ENCODE measurements at regions not wholly inside any gene's neighbourhood (a gene's known extent, or its start where the extent isn't known, plus 50 kb on each side); places are given as distances from the start of the nearest gene placed in this dataset.
"Not testable (repeated sequence)": the region's sequence is repeated elsewhere in the genome, so short reads cannot be mapped to it uniquely, and the experiment has no call there.

GRCh38 chr3:153570481-153570880 is 408.5 kb downstream of the RAP2B start:
- CTCF ChIA-PET, result interaction anchor here (0.6 kb wide), 1 partner anchor 494 kb away, joined by 3 read pairs; no protein-coding TSS in a partner anchor

GRCh38 chr3:153572165-153572564 is 410.1 kb downstream of the RAP2B start:
- no peak for DNase-seq
- CTCF ChIA-PET, result no interaction called here
- no peaks in the 10 kb centered on the region for H3K9me3 Mint-ChIP-seq
- H3K4me1 Mint-ChIP-seq, result no peaks in the 10 kb centered on the region
- no peak overlapping the region for H3K4me3 Mint-ChIP-seq
- no peaks in the 10 kb centered on the region for H3K36me3 Mint-ChIP-seq
- H3K27me3 Mint-ChIP-seq, result no peaks in the 10 kb centered on the region
- no peak overlapping the region for H3K27ac Mint-ChIP-seq

More at GRCh38 chr3:153570481-153570880, 408.5 kb downstream of the RAP2B start:
- DNase-seq, H3K4me3 Mint-ChIP-seq, H3K27ac Mint-ChIP-seq, H3K27me3 Mint-ChIP-seq, H3K9me3 Mint-ChIP-seq, H3K4me1 Mint-ChIP-seq, H3K36me3 Mint-ChIP-seq: not testable (repeated sequence)

- Mint-ChIP-seq H3K27ac (no peak overlapping the region), H3K36me3 (no peaks in the 10 kb centered on the region), H3K27me3 (no peaks in the 10 kb centered on the region), H3K9me3 (no peaks in the 10 kb centered on the region), H3K4me3 (no peak overlapping the region), H3K4me1 (no peaks in the 10 kb centered on the region)
- no peak for DNase-seq
- CTCF ChIA-PET, result no interaction called here
Measured at GRCh38 chr3:153572654-153573053, 410.6 kb downstream of the RAP2B start.

GRCh38 chr3:153573481-153573880 is 411.5 kb downstream of the RAP2B start:
- CTCF ChIA-PET, result no interaction called here
- H3K9me3 Mint-ChIP-seq, result no peaks in the 10 kb centered on the region
- H3K27me3 Mint-ChIP-seq, result no peaks in the 10 kb centered on the region
- H3K4me3 Mint-ChIP-seq, result no peak overlapping the region
- no peak for DNase-seq
- no peaks in the 10 kb centered on the region for H3K36me3 Mint-ChIP-seq
- no peak overlapping the region for H3K27ac Mint-ChIP-seq
- no peaks in the 10 kb centered on the region for H3K4me1 Mint-ChIP-seq

GRCh38 chr3:153574445-153574844 is 412.4 kb downstream of the RAP2B start:
- H3K4me3 Mint-ChIP-seq, result no peak overlapping the region
- CTCF ChIA-PET, result no interaction called here
- H3K9me3 Mint-ChIP-seq, result no peaks in the 10 kb centered on the region
- no peaks in the 10 kb centered on the region for H3K4me1 Mint-ChIP-seq
- no peaks in the 10 kb centered on the region for H3K36me3 Mint-ChIP-seq
- no peak for DNase-seq
- no peak overlapping the region for H3K27ac Mint-ChIP-seq
- H3K27me3 Mint-ChIP-seq, result no peaks in the 10 kb centered on the region

- no peaks in the 10 kb centered on the region for H3K4me1 Mint-ChIP-seq
- H3K27ac Mint-ChIP-seq, result no peak overlapping the region
- no peaks in the 10 kb centered on the region for H3K9me3 Mint-ChIP-seq
- H3K36me3 Mint-ChIP-seq, result no peaks in the 10 kb centered on the region
- no peak for DNase-seq
- no peaks in the 10 kb centered on the region for H3K27me3 Mint-ChIP-seq
- CTCF ChIA-PET, result interaction anchor here (1.4 kb wide), 1 partner anchor 16 kb away, joined by 5 read pairs; no protein-coding TSS in a partner anchor
- H3K4me3 Mint-ChIP-seq, result no peak overlapping the region
Measured at GRCh38 chr3:153577059-153577736, 415.2 kb downstream of the RAP2B start.

GRCh38 chr3:153578046-153578445 is 416.0 kb downstream of the RAP2B start:
- no peak for DNase-seq
- H3K4me3 Mint-ChIP-seq, result no peak overlapping the region
- no peaks in the 10 kb centered on the region for H3K36me3 Mint-ChIP-seq
- H3K27me3 Mint-ChIP-seq, result no peaks in the 10 kb centered on the region
- CTCF ChIA-PET, result interaction anchor here (1.4 kb wide), 1 partner anchor 15 kb away, joined by 5 read pairs; no protein-coding TSS in a partner anchor
- H3K9me3 Mint-ChIP-seq, result no peaks in the 10 kb centered on the region
- no peaks in the 10 kb centered on the region for H3K4me1 Mint-ChIP-seq
- H3K27ac Mint-ChIP-seq, result no peak overlapping the region

- Mint-ChIP-seq H3K27ac (no peak overlapping the region), H3K27me3 (peaks cover 4% of the 10 kb centered on the region), H3K4me1 (no peaks in the 10 kb centered on the region), H3K36me3 (no peaks in the 10 kb centered on the region), H3K4me3 (no peak overlapping the region), H3K9me3 (no peaks in the 10 kb centered on the region)
- CTCF ChIA-PET, result interaction anchor here (0.7 kb wide), 1 partner anchor 261 kb away, joined by 3 read pairs; no protein-coding TSS in a partner anchor
- DNase-seq, result no peak
Measured at GRCh38 chr3:153590051-153590450, 428.0 kb downstream of the RAP2B start.

GRCh38 chr3:153591561-153592245 is 429.7 kb downstream of the RAP2B start:
- H3K9me3 Mint-ChIP-seq, result no peaks in the 10 kb centered on the region
- no peak overlapping the region for H3K27ac Mint-ChIP-seq
- H3K4me3 Mint-ChIP-seq, result no peak overlapping the region
- H3K36me3 Mint-ChIP-seq, result no peaks in the 10 kb centered on the region
- H3K27me3 Mint-ChIP-seq, result peaks cover 4% of the 10 kb centered on the region
- H3K4me1 Mint-ChIP-seq, result no peaks in the 10 kb centered on the region
- CTCF ChIA-PET, result no interaction called here
- DNase-seq, result no peak

- no peaks in the 10 kb centered on the region for H3K36me3 Mint-ChIP-seq
- H3K27ac Mint-ChIP-seq, result no peak overlapping the region
- peaks cover 4% of the 10 kb centered on the region for H3K27me3 Mint-ChIP-seq
- no peaks in the 10 kb centered on the region for H3K9me3 Mint-ChIP-seq
- CTCF ChIA-PET, result interaction anchor here (0.8 to 1.5 kb wide), 4 partner anchors 34 to 552 kb away, joined by 3 to 5 read pairs (median 4); no protein-coding TSS in a partner anchor
- no peaks in the 10 kb centered on the region for H3K4me1 Mint-ChIP-seq
- H3K4me3 Mint-ChIP-seq, result no peak overlapping the region
- DNase-seq, result no peak
Measured at GRCh38 chr3:153595186-153595815, 433.3 kb downstream of the RAP2B start.

- Mint-ChIP-seq H3K36me3 (no peaks in the 10 kb centered on the region), H3K4me1 (peaks cover 2% of the 10 kb centered on the region), H3K9me3 (no peaks in the 10 kb centered on the region), H3K4me3 (no peak overlapping the region), H3K27me3 (peaks cover 4% of the 10 kb centered on the region), H3K27ac (no peak overlapping the region)
- DNase-seq, result no peak
- CTCF ChIA-PET, result no interaction called here
Measured at GRCh38 chr3:153596401-153596800, 434.4 kb downstream of the RAP2B start.

GRCh38 chr3:153599685-153600084 is 437.7 kb downstream of the RAP2B start:
- no peak overlapping the region for H3K27ac Mint-ChIP-seq
- DNase-seq, result no peak
- CTCF ChIA-PET, result no interaction called here

GRCh38 chr3:153600896-153601295 is 438.9 kb downstream of the RAP2B start:
- no peaks in the 10 kb centered on the region for H3K27me3 Mint-ChIP-seq
- no peaks in the 10 kb centered on the region for H3K36me3 Mint-ChIP-seq
- H3K27ac Mint-ChIP-seq, result no peak overlapping the region
- H3K4me3 Mint-ChIP-seq, result no peak overlapping the region
- peaks cover 5% of the 10 kb centered on the region for H3K4me1 Mint-ChIP-seq
- CTCF ChIA-PET, result no interaction called here
- DNase-seq, result no peak
- H3K9me3 Mint-ChIP-seq, result no peaks in the 10 kb centered on the region

More at GRCh38 chr3:153599685-153600084, 437.7 kb downstream of the RAP2B start:
- Mint-ChIP-seq H3K36me3 (no peaks in the 10 kb centered on the region), H3K9me3 (no peaks in the 10 kb centered on the region), H3K4me3 (no peak overlapping the region), H3K4me1 (peaks cover 5% of the 10 kb centered on the region), H3K27me3 (no peaks in the 10 kb centered on the region)

GRCh38 chr3:153601374-153601853 is 439.4 kb downstream of the RAP2B start:
- peaks cover 5% of the 10 kb centered on the region for H3K4me1 Mint-ChIP-seq
- H3K36me3 Mint-ChIP-seq, result no peaks in the 10 kb centered on the region
- H3K27ac Mint-ChIP-seq, result no peak overlapping the region
- H3K4me3 Mint-ChIP-seq, result no peak overlapping the region
- DNase-seq, result no peak
- CTCF ChIA-PET, result no interaction called here
- H3K27me3 Mint-ChIP-seq, result no peaks in the 10 kb centered on the region
- H3K9me3 Mint-ChIP-seq, result no peaks in the 10 kb centered on the region

Measured in activated naive CD4-positive, alpha-beta T cell treated with anti-CD3 and anti-CD28 coated beads, Interleukin-2, amount 10 ng/mL, durations not matched to agents 7 days and 5 days (primary cell).